Left cardiac atrium (tissue), 4 donors: ENCODE measurements at regions not wholly inside any gene's neighbourhood (a gene's known extent, or its start where the extent isn't known, plus 50 kb on each side); places are given as distances from the start of the nearest gene placed in this dataset.

Experiments used
- ATAC-seq, 2 donors: fragments of 200-7000 bp; cut with Tn5 transposase; one replicate each; pipeline ENCODE4 v1.9.1; 2020; ENCODE audit warnings: mild to moderate bottlenecking in 2 of 2, moderate library complexity in 2 of 2
- DNase-seq: peaks from one replicate; pipeline ENCODE4 v3.0.0-alpha.2; 2020
- intact Hi-C, 2 donors: fragments of 100-400 bp; cut with DNase I; formaldehyde crosslinking; loops; one replicate each; pipeline versions ENCODE4 v1.14.1 to v1.15.1; 2022 to 2023
- donor health status: DM: no; HTN: yes; CAD: no.
- donor health status: DM: no; HTN: yes; CAD: no; lungs with severe emphysema.
- donor health status: DM: yes; HTN: yes; CAD: no.
- donor health status: Dilated cardiomyopathy.

DNA sequence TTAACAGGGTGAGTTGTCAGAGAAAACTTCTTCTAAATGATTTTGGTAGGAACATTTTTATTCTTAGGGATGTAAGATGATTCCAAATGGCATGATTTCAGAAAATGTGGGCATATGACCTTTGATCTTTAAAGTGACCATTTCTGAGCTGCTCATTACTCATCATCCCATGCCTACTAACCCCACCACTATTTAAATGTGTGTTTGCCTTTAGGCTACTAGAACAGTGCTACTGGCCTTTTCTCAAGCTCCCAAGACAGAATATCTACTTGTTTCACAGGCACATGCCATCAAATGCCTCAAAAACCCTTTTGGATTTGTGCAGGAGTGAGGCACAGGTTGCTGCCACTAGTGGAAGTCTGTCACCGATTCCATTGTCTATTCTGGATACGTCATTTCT is 428.2 kb downstream of the ADAM29 start:
- DNase-seq (no peak), ATAC-seq (no peak)
- intact Hi-C loops: no loop called here

- DNase-seq: no peak
- ATAC-seq: no peak
- intact Hi-C loops: no loop called here
These were observed 432.1 kb downstream of the ADAM29 start for GRCh38 chr4:175350246-175350645.

DNA sequence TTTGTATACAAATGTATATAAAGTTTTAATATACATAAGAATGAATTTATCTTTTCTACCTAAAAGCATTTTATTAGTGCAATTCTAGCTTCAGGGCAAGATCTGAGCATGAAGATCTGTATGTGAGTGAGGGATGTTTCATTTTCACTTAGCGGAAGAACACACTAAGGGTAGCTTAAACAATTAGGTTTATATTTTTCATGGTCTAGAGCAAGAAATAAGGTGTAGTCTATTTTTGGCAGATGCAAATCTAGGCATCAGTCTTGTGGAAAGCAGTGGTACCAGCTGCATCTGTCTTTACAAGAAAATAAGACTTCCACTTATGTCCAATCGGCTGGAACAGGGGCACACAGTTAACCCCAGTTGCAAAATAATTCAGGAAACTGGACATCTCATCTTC is 433.3 kb downstream of the ADAM29 start:
- intact Hi-C loops: no loop called here
- ATAC-seq (no peak), DNase-seq (no peak)

GRCh38 chr4:175369087-175369486 is 443.0 kb downstream of the GPM6A start:
- DNase-seq (no peak), ATAC-seq (no peak)
- intact Hi-C loops: no loop called here

GRCh38 chr4:175371091-175371490 is 441.0 kb downstream of the GPM6A start:
- DNase-seq (no peak), ATAC-seq (no peak)
- intact Hi-C loops: no loop called here

DNA sequence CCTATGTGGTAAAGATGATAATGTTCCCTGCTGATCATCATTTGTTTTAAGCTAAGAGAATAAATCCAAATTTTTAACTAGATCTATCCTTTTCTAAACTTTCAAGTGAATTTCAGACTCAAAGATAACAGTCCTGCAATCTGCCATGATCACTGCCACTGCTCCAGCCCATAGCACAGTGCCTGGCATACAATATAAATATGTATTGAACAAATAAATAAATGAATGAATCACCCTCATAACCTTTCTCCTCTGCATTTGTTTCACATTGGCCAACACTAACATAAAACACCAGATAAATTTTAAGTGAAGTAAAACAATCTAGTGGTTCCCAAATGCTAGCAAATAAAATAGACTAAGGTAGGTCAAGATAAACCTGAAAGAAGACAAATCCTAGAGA is 439.0 kb downstream of the GPM6A start:
- DNase-seq (no peak), ATAC-seq (no peak)
- intact Hi-C loops: no loop called here

DNA sequence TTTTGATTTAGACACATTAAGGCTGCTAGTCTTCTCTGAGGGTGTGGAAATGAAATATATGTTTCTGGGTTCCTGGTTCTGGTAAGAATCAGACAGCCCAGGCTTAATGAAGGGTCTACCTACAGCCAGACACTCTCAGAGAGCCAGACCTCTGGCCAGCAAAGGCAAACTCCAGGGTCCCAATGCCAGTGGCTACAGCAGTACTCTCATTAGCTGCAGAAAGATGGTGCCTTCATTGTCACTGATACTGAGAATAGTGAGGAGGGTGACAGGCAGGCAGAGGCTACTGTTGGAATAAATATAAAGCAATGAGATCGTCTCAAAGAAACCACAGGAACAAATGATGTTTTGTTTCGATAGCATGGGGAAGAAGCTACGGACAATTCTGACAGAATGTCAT is 437.6 kb downstream of the GPM6A start:
- intact Hi-C loops: no loop called here
- DNase-seq: no peak
- no peak for ATAC-seq

- intact Hi-C loops: no loop called here
- DNase-seq (no peak), ATAC-seq (no peak)
These were observed 435.6 kb downstream of the GPM6A start for GRCh38 chr4:175376287-175376977.

GRCh38 chr4:175377203-175377602 is 434.9 kb downstream of the GPM6A start:
- no peak for DNase-seq
- no peak for ATAC-seq
- intact Hi-C loops: no loop called here

DNA sequence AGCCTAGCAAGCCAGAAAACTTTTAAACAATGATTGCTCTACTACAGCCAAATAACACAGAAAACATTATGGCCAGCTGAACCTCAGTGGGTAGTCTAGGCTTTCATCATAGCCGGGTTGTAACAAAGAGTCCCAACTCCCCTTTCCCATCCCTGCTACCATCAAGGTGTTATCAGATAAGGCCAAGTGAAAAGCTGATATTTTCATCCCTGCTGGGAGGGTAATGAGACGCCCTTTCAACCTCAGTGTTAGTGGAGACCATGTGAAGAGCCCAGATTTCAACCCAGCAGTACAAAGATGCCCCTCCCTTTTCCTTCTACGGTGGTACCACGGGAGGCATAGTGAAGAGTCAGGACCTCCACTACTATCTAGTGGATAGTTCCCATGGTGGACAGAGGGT is 433.7 kb downstream of the GPM6A start:
- intact Hi-C loops: no loop called here
- ATAC-seq: no peak
- DNase-seq: no peak

DNA sequence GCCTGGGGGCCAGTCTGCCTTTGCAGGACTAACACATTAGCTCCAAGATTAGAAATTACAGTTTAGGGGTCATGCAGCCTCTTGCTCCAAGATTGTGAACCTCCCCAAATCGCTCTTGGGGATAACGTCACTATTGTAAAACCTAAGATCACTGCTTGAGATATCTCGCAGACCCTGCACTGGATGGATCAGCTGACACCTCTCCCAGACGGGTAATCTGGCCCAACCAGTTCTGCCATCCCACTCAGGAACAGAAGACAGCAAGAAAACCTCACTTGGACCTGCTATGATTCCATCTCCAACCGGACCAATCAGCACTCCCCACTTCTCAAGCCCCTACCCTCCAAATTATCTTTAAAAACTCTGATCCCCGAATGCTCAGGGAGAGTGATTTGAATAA is 431.2 kb downstream of the GPM6A start:
- no peak for DNase-seq
- no peak for ATAC-seq
- intact Hi-C loops: no loop called here

GRCh38 chr4:175385797-175386196 is 426.3 kb downstream of the GPM6A start:
- DNase-seq: no peak
- ATAC-seq: no peak

DNA sequence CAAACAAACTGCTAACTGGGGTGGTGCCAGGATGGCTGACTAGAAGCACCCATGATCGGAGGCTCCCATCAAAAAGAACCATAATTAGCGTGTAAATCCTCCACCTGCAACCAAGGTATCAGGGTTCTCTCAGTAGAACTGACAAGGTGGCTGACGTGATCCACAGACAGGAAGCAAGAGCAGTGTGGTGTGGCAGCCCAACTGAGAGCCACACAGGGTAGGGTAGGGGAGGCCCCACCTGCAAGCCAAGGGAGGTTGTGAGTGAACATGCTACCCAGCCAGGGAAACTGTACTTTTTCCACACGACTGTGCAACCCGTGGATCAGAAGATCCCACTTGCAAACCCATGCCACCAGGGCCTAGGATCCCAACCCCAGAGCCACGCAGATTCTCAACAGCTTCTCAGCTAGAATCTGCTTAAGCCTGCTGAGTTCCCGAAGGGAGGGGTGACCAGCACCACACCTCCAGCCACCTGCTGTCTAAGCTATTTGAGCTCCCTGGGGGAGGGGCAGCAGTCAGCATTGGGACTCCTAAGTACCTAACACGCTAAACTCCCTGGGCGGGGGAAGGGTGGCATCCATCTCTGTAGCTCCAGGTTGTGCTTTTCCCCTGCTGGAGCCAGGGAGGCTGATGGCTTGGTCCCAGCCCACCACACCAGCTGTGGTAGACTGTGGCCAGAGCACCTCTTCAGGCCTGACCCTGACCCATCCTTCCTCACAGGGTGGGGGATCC is 425.1 kb downstream of the GPM6A start:
- DNase-seq (no peak), ATAC-seq (no peak)
- intact Hi-C loops: no loop called here

More at GRCh38 chr4:175385797-175386196, 426.3 kb downstream of the GPM6A start:
- intact Hi-C loops: no loop called here

GRCh38 chr4:175394208-175394607 is 417.9 kb downstream of the GPM6A start:
- no peak for DNase-seq

GRCh38 chr4:175405961-175406360 is 406.1 kb downstream of the GPM6A start:
- DNase-seq (no peak), ATAC-seq (no peak)
- intact Hi-C loops: no loop called here

More at GRCh38 chr4:175394208-175394607, 417.9 kb downstream of the GPM6A start:
- intact Hi-C loops: no loop called here
- ATAC-seq: no peak

GRCh38 chr4:175407926-175408325 is 404.1 kb downstream of the GPM6A start:
- DNase-seq (no peak), ATAC-seq (no peak)
- intact Hi-C loops: no loop called here

- no peak for ATAC-seq
- intact Hi-C loops: no loop called here
- DNase-seq: no peak
These were observed 400.8 kb downstream of the GPM6A start for GRCh38 chr4:175411251-175411650.

- intact Hi-C loops: no loop called here
- no peak for ATAC-seq
- DNase-seq: no peak
These were observed 399.9 kb downstream of the GPM6A start for GRCh38 chr4:175412161-175412560.

- DNase-seq (no peak), ATAC-seq (no peak)
- intact Hi-C loops: no loop called here
These were observed 399.3 kb downstream of the GPM6A start for GRCh38 chr4:175412746-175413145.

DNA sequence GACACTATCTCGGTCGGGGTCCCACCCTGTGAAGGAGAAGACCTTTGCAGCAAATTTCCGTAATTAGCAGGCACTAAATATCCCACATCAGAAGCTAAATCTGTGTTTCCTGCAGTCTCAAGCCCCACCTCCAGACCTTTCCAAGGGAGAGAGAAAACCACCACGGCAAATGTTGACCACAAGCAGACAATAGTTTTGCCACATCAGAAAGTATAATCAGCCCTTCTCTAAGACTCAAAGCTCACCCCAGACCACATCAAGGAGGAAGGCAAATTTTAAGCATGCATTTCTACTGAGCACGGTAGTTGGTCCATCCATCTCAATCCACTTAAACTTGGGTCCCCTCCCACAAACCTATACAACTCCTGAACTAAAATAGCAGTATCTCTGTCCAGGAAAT is 398.5 kb downstream of the GPM6A start:
- ATAC-seq (no peak), DNase-seq (no peak)
- intact Hi-C loops: no loop called here

- no peak for ATAC-seq
- intact Hi-C loops: no loop called here
These were observed 397.5 kb downstream of the GPM6A start for GRCh38 chr4:175414602-175415001.

More at GRCh38 chr4:175414602-175415001, 397.5 kb downstream of the GPM6A start:
- DNase-seq: no peak
